Activated CD8-positive, alpha-beta memory T cell treated with anti-CD3 and anti-CD28 coated beads, Interleukin-2, amount 50 U/mL, for 24 hours (primary cell): ENCODE measurements at regions not wholly inside any gene's neighbourhood (a gene's known extent, or its start where the extent isn't known, plus 50 kb on each side); places are given as distances from the start of the nearest gene placed in this dataset.
"Not testable (repeated sequence)": the region's sequence is repeated elsewhere in the genome, so short reads cannot be mapped to it uniquely, and the experiment has no call there.

Experiments used
- DNase-seq: peaks from one replicate; pipeline ENCODE4 v3.0.0-alpha.2; 2020; ENCODE audit errors: extremely low read depth

GRCh38 chr14:105678057-105678456 lies 151.7 kb downstream of the TMEM121 start:
- DNase-seq, result not testable (repeated sequence)

DNA sequence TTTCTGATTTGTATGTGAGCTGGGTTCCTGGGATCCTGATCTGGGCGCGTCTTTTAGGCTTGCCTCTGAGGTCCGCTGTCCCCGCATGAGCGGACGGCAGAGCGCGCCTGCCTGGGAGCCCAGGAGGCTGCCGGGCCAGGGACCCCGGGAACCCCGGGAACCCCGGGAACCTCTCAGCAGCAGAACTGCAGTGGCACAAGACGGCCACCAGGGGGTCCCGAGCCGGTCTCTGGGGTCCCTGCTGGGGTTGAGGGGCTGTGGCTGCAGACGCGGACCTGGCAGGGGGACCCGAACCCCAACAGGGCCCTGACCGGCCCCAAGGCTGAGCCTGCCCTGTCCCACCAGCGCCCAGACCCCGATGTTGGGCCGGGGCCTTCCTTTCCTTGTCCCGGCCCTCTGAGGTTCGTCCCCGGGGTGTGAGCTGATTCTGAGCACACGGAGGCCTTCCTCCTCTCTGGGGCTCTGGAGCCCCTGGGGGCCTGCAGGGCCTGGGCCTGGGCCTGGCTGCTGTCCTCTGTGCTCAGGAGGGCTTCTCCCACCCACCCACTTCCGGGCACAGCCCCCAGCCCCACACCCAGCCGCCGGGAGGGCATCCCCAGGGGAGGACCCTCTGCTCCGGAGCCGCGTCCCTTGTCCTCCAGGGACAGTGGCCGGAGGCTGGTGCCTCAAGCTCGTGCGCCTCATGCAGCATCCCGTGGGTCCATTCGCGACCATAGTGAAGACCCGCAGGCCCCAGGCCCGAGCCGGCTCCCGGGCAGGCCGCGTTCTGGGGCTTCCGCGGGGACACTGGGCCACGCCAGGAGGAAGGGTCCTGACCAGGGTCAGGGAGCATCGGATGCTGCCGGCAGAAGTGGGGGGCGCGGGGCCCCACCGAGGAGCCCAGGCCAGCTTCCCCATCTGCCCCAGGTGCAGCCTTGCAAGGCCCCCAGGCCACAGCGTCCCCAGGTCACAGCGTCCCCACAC lies 152.9 kb downstream of the TMEM121 start:
- DNase-seq, result not testable (repeated sequence)

DNA sequence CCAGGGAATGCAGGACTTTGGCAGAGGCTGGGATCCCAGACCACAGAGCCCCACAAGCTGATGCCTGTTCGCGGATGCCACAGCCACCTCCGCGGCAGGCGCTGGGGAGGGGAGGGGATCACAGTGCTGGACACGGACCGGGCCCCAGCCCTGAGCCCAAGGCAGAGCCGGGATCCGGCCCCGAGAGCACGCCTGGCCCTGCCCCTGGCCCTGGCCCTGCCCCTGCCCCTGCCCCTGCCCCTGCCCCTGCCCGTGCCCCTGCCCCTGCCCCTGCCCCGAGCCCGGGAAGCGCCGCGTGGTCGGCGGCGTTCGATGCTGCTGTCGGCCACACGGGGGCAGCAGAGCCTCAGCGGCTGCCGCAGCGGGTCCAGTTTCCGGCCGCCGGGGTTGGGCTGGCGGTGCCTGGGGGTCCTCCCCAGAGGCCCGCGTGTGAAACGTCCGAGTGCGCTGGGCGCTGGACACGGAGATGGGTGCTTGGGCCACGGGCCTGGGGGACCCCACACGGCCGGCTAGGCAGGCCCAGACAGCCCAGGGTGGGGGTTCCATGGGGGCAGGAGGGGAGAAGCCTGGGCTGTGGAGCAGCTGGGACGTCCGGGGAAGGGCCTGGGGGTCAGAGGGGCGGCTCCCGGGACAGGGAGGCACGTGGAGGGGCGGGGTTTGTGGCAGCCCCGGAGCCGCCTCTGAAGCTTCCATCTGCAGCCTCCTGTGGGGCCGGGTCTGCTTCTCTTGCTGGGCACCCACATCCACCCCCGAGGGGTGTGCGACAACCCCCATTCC lies 153.8 kb downstream of the TMEM121 start:
- DNase-seq, result not testable (repeated sequence)

DNA sequence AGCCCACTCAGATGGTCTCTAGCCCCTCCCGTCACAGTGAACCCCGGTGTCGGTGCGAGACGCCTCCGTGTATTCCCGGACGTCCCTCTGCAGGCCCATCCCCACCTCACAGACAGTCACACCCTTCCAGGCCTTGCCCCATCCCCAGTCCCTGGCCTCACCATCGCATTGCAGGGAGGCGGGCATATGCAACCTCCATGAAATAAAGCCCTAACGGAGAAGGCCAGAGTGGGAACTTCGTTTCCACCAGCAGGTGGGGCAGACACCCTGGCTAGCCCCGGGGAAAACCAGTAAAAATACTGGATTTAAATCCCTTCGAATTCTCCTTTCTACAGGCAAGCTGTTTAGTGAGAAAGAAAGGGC lies 154.3 kb downstream of the TMEM121 start:
- not testable (repeated sequence) for DNase-seq

DNA sequence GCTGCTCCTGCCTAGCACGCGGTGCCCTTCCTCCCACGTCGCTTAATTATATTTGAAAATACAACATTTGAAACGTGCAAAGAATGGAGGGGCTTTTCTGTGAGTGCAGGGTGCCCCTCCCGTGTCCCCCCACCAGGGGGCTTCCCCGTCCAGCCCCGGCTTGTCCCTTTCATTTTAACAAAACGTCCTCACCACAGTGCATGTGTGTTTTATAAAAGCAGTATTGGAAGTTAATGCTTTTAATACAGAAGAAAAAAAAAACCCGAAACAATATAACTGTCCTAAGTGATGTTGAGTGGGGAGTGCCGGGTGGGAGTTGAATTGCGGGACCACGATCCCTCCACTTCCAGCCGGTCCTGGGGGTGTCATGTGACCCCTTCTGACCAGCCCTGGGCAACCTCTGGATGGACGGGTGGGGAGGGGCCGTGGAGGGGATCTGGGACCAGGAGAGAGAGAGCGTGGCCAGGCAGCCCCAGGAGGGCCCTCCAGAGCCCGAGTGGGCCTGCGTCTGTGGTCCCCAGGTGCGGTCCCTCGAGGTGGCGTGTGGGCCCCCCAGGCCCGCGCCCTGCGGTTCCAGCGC lies 155.3 kb downstream of the TMEM121 start:
- not testable (repeated sequence) for DNase-seq

DNA sequence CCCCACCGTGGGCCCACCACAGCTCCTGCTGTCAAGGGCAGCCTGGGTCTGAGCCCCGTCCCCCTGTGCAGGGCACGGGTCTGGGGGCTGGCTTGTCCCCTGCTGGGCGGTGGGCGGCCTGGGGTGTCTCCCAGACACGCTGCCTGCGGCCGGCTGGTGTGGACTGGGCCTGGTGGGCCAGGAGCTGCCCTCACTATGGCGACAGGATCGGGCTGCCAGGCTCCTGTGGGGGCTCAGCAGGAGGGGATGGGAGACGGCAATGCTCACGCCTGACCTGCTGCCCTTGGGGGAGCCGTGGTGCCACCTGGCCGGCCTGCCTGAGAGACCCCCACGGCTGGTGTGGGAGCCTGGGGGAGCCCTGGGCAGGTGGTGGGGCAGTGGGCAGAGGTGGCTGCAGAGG lies 156.1 kb downstream of the TMEM121 start:
- not testable (repeated sequence) for DNase-seq

DNA sequence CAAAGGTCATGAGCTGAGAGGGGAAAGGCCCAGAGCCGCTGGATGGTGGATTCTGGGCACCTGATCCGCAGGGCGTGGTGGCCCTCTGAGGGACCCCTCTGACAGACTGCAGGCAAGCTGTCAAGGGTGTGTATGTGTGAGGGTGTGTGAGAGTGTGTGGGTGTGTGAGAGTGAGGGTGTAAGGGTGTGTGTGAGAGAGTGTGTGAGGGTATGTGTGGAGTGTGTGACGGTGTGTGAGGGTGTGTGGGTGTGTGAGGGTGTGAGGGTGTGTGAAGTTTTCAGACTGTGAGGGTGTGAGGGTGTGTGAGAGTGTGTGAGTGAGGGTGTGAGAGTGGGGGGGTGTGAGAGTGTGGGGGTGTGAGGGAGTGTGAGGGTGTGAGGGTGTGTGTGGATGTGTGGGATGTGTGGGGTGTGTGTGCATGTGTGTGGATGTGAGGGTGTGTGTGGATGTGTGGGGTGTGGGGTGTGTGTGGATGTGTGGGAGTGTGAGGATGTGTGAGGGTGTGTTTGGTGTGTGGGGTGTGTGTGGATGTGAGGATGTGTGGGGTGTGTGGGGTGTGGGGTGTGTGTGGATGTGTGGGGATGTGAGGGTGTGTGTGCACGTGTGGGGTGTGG lies 156.7 kb downstream of the TMEM121 start:
- DNase-seq, result no peak

DNA sequence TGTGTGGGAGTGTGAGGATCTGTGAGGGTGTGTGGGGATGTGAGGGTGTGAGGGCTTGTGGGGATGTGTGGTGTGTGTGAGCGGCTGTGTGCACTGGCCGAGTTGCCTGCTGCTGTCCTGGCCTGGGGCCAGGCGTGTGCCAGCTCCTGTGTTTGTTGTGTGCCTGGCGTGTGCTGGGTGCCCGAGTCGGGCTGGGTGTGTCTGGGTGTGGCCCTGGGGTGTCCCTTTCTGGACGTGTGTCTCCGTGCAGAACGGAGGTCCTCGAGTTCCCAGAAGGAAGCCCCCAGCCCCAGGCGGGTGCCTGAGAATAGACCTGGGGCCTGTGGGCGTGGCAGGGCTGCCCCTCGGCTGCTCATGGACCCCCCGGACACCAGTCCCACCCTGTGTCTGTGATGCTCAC lies 157.7 kb downstream of the TMEM121 start:
- DNase-seq, result not testable (repeated sequence)

GRCh38 chr14:105684597-105684996 lies 158.2 kb downstream of the TMEM121 start:
- not testable (repeated sequence) for DNase-seq

GRCh38 chr14:105685003-105685402 lies 158.6 kb downstream of the TMEM121 start:
- no peak for DNase-seq

DNA sequence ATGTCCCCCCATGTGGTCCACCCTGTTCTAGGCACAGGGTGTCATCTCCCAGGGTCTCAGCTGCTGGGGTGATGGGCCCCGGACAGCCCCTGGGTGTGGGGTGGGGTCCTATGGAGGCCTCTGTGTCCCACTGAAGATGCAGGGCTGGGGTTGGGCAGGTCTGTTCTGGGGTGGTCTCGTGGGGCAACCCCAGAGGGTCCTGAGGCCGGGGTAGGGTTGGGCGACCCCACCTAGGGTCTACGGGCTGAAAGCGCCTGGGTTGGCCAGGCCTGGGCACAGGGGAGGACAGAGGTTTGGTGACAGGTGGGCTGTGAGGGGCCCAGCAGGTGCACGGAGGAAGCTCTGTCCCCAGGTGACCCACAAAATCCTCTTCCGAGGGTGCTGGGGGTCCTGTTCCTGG lies 159.2 kb downstream of the TMEM121 start:
- DNase-seq, result not testable (repeated sequence)

- not testable (repeated sequence) for DNase-seq
Measured at GRCh38 chr14:105686050-105686449, 159.7 kb downstream of the TMEM121 start.

GRCh38 chr14:105686462-105687170 lies 160.2 kb downstream of the TMEM121 start:
- DNase-seq, result not testable (repeated sequence)

- not testable (repeated sequence) for DNase-seq
Measured at GRCh38 chr14:105687171-105688022, 161.0 kb downstream of the TMEM121 start.

- not testable (repeated sequence) for DNase-seq
Measured at GRCh38 chr14:105688023-105688351, 161.6 kb downstream of the TMEM121 start.

GRCh38 chr14:105688664-105689221 lies 162.4 kb downstream of the TMEM121 start:
- not testable (repeated sequence) for DNase-seq

GRCh38 chr14:105689722-105690121 lies 163.3 kb downstream of the TMEM121 start:
- DNase-seq, result no peak

- no peak for DNase-seq
Measured at GRCh38 chr14:105690671-105691070, 164.3 kb downstream of the TMEM121 start.

DNA sequence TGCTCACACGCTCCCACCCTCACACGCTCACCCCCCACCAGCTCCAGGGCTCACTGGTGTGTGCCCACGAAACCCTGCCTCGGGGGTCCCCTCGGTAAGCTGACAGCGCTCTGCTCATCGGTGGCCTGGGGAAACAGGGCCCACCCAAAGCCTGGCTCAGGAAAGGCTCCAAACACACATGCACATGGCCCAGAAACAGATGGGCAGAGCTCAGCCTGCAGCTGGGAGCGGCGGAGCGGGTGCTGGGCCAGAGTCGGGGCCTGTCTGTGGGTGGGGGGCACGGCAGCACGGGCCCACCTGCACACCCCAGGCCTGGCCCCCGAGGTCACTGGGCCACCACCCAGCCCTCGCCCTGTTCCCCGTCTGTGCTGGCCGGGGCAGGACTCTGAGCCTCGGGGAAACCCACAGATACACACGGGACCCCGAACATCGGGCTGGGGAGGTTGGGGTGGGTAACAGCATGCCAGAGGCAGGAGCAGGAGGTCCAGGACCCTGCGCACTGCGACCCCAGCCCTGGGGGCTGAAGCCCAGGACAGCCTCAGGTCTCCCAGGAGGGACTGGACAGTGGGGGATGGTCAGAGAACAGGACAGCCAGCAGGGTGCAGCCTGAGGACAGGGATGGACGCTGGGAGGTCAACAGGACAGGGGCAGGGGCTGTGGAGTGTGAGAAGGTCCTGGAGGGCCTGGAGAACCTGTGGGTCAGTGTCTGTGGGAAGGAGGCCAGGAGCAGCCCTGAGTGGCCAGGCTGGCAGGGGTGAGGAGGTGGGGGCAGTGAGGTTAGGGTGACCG lies 165.1 kb downstream of the TMEM121 start:
- not testable (repeated sequence) for DNase-seq
